ENCODE measurements at regions not wholly inside any gene's neighbourhood (a gene's known extent, or its start where the extent isn't known, plus 50 kb on each side); places are given as distances from the start of the nearest gene placed in this dataset.

GRCh38 chr5:2879701-2880100 lies 128.2 kb upstream of the IRX2 start:
- Histone ChIP-seq H3K23me2 (ENCODE audit: low read depth, low read length) (no peaks in the 10 kb centered on the region), H3K23ac (ENCODE audit: insufficient read length) (no peak overlapping the region), H4K5ac (ENCODE audit: insufficient read length, low read depth, low read length) (no peak overlapping the region), H2BK15ac (ENCODE audit: low read length) (no peak overlapping the region), H2BK5ac (ENCODE audit: low read depth, low read length) (no peak overlapping the region), H3K9me3 (ENCODE audit: insufficient read depth in 2 of 2, low read depth in 1 of 2, low read length in 1 of 2) (peaks cover 7 to 13% of the 10 kb centered on the region in 2 experiments; a peak in 3 of 4 replicates), H2AK5ac (ENCODE audit: low read depth, low read length) (no peak overlapping the region), H3K9ac (replicated peaks in 1 of 4; ENCODE audit: extremely low read depth in 1 of 4, low read depth in 3 of 4, low read length in 3 of 4) (no peak overlapping the region), H3K4me1 (replicated peaks in 1 of 4; ENCODE audit: control insufficient read depth in 3 of 4, insufficient read depth in 4 of 4, low read length in 3 of 4) (peaks cover 0 to 2% (median 0%) of the 10 kb centered on the region in 4 experiments; a peak in 1 of 7 replicates), H3K79me1 (ENCODE audit: low read depth, low read length) (no peaks in the 10 kb centered on the region), H2BK120ac (replicated peaks; ENCODE audit: low read depth, low read length) (no peak overlapping the region), H4K8ac (ENCODE audit: extremely low read depth, insufficient read depth, low read length) (no peak overlapping the region), H3K27me3 (replicated peaks in 1 of 4; ENCODE audit: control insufficient read depth in 3 of 4, extremely low read depth in 1 of 4, insufficient read depth in 3 of 4, low read length in 3 of 4) (no peaks in the 10 kb centered on the region), H3K14ac (ENCODE audit: insufficient read length) (no peak overlapping the region), H3K18ac (ENCODE audit: extremely low read depth, low read length) (no peak overlapping the region), H4K20me1 (replicated peaks in 1 of 2; ENCODE audit: control insufficient read depth in 1 of 2, insufficient read depth in 2 of 2, low read length in 2 of 2) (no peaks in the 10 kb centered on the region), H3K4me3 (ENCODE audit: extremely low read depth in 1 of 4, insufficient read depth in 2 of 4, low read depth in 3 of 4, low read length in 4 of 4) (no peak overlapping the region), H4K91ac (replicated peaks; ENCODE audit: insufficient read length, low read length) (no peak overlapping the region), H2BK12ac (ENCODE audit: low read depth, low read length) (no peak overlapping the region), H3K56ac (replicated peaks; ENCODE audit: insufficient read length, low read depth, low read length) (no peak overlapping the region), H3K27ac (ENCODE audit: low read depth, low read length) (no peak overlapping the region), H2BK20ac (ENCODE audit: low read length) (no peak overlapping the region), H3K36me3 (ENCODE audit: control insufficient read depth in 2 of 4, insufficient read depth in 4 of 4, low read length in 3 of 4) (no peaks in the 10 kb centered on the region), H3K4me2 (ENCODE audit: insufficient read depth in 1 of 2, low read depth in 2 of 2, low read length in 2 of 2) (no peak overlapping the region), H3K79me2 (ENCODE audit: control insufficient read depth in 1 of 2, insufficient read depth in 2 of 2, low read length in 2 of 2) (no peaks in the 10 kb centered on the region), H2AFZ (ENCODE audit: low read length) (no peak overlapping the region), H3K4ac (replicated peaks; ENCODE audit: insufficient read length, low read depth, low read length) (no peak overlapping the region)
- POLR2A ChIA-PET (ENCODE audit: partially characterized antibody), result no interaction called here
- DNase-seq (ENCODE audit: low read depth in 1 of 2, low spot score in 2 of 2) (no peak), FAIRE-seq (no peak)
- 83% methylated on average over 1 of the region's 1 CpG; no CpG with 5 or more reads in 1 of the 2 experiments for WGBS, 2 experiments (ENCODE audit: extremely low coverage in 1 of 2, insufficient coverage in 1 of 2, insufficient read length in 1 of 2, insufficient replicate concordance in 2 of 2, low coverage in 1 of 2, low lambda C conversion rate in 2 of 2, missing lambda C conversion rate in 1 of 2)
- CTCF ChIA-PET (ENCODE audit: partially characterized antibody), result no interaction called here
- no peak for TF ChIP-seq ATF2 (IDR thresholded peaks at IDR 0.05; ENCODE audit: low read length)
- no peak for TF ChIP-seq CBX5 (IDR thresholded peaks at IDR 0.05; ENCODE audit: low read depth, low read length)
- TF ChIP-seq JUND (IDR thresholded peaks at IDR 0.05; ENCODE audit: low read length), result no peak
- no peak for TF ChIP-seq CHD2 (IDR thresholded peaks at IDR 0.05; ENCODE audit: low read length)
- TF ChIP-seq HDAC2 (IDR thresholded peaks at IDR 0.05; ENCODE audit: borderline replicate concordance in 1 of 2, low read depth in 2 of 2, low read length in 2 of 2), result no peak
- no peak for TF ChIP-seq CREB1 (IDR thresholded peaks at IDR 0.05)
- no peak for TF ChIP-seq ASH2L (IDR thresholded peaks at IDR 0.05; ENCODE audit: low read length)
- no peak for TF ChIP-seq MAFK (IDR thresholded peaks at IDR 0.05; ENCODE audit: low read depth, low read length)
- no peak for TF ChIP-seq SP2 (IDR thresholded peaks at IDR 0.05; ENCODE audit: low read length)
- no peak for TF ChIP-seq RXRA (IDR thresholded peaks at IDR 0.05; ENCODE audit: insufficient read depth, low read depth, low read length)
- no peak for TF ChIP-seq JUN (IDR thresholded peaks at IDR 0.05; ENCODE audit: low read depth, low read length)
- TF ChIP-seq KDM4A (IDR thresholded peaks at IDR 0.05; ENCODE audit: low read depth, low read length, severe bottlenecking), result no peak
